ENCODE measurements at regions not wholly inside any gene's neighbourhood (a gene's known extent, or its start where the extent isn't known, plus 50 kb on each side); places are given as distances from the start of the nearest gene placed in this dataset.
A peak's percentile ranks its signal among the peaks of the same experiment; 100 is the strongest.

GRCh38 chr21:35948982-35949381 lies 111.3 kb downstream of the SETD4 start:
- TF ChIP-seq CTCF (IDR thresholded peaks at IDR 0.05): no peak

- no peak for TF ChIP-seq CTCF (IDR thresholded peaks at IDR 0.05)
These were observed 115.1 kb downstream of the SETD4 start for GRCh38 chr21:35945089-35945671.

GRCh38 chr21:35943752-35944151 lies 116.6 kb downstream of the SETD4 start:
- no peak for TF ChIP-seq CTCF (IDR thresholded peaks at IDR 0.05)

GRCh38 chr21:35942211-35943144 lies 117.8 kb downstream of the SETD4 start:
- no peak for TF ChIP-seq CTCF (IDR thresholded peaks at IDR 0.05)

- peak; percentile 69 for TF ChIP-seq CTCF (IDR thresholded peaks at IDR 0.05)
These were observed 120.0 kb downstream of the SETD4 start for GRCh38 chr21:35940074-35940927.

- TF ChIP-seq CTCF (IDR thresholded peaks at IDR 0.05): no peak
These were observed 121.9 kb downstream of the SETD4 start for GRCh38 chr21:35938446-35938845.

- no peak for TF ChIP-seq CTCF (IDR thresholded peaks at IDR 0.05)
These were observed 126.9 kb downstream of the SETD4 start for GRCh38 chr21:35933466-35933865.
